Transverse colon (tissue), 3 donors: ENCODE measurements at regions not wholly inside any gene's neighbourhood (a gene's known extent, or its start where the extent isn't known, plus 50 kb on each side); places are given as distances from the start of the nearest gene placed in this dataset.

Source experiments
- CTCF ChIP-seq, 5 experiments: fragments of 200-600 bp in 3 of 5; fragments of 450-650 bp in 2 of 5; sonication (generic) in 3 of 5; IDR thresholded peaks; 1 replicate in 2 of 5; 2 replicates in 3 of 5; pipeline ENCODE4 v1.5.1; 2016 to 2017; ENCODE audit warnings: antibody characterized with exemption in 5 of 5, inconsistent platforms in 3 of 5, mild to moderate bottlenecking in 2 of 5, moderate library complexity in 1 of 5
- POLR2A ChIP-seq: fragments of 450-650 bp; IDR thresholded peaks from one replicate; pipeline ENCODE4 v1.6.1; 2016; ENCODE audit warnings: antibody characterized with exemption, mild to moderate bottlenecking, moderate library complexity

GRCh38 chr3:18808429-18808828, 339.9 kb upstream of the KCNH8 start:
- TF ChIP-seq CTCF (IDR thresholded peaks at IDR 0.05) (no peak), POLR2A (no peak)
